Trophoblast cell (in vitro differentiated cells and primary cell): ENCODE measurements at regions not wholly inside any gene's neighbourhood (a gene's known extent, or its start where the extent isn't known, plus 50 kb on each side); places are given as distances from the start of the nearest gene placed in this dataset.

Source experiments
- DNase-seq, 2 donors: peaks; one replicate each; pipeline ENCODE4 v3.0.0-alpha.2; 2016
- H2AFZ ChIP-seq: 2 replicates; pipeline ENCODE4 v1.6.1; 2013; ENCODE audit warnings: low read length, moderate library complexity, mild to moderate bottlenecking; ENCODE audit not compliant: insufficient read depth, poor library complexity
- H2AK5ac ChIP-seq: 2 replicates; pipeline ENCODE4 v1.6.1; 2013; ENCODE audit warnings: mild to moderate bottlenecking, low read length
- H2BK120ac ChIP-seq: 2 replicates; pipeline ENCODE4 v1.6.1; 2013; ENCODE audit warnings: low read length, mild to moderate bottlenecking, moderate library complexity; ENCODE audit not compliant: insufficient read depth, poor library complexity
- H2BK12ac ChIP-seq: 2 replicates; pipeline ENCODE4 v1.6.1; 2013; ENCODE audit warnings: mild to moderate bottlenecking, low read length, moderate library complexity
- H2BK5ac ChIP-seq: 2 replicates; pipeline ENCODE4 v1.6.1; 2013; ENCODE audit warnings: low read length, low read depth, moderate library complexity, mild to moderate bottlenecking; ENCODE audit not compliant: poor library complexity
- H3K14ac ChIP-seq: 2 replicates; pipeline ENCODE4 v1.6.1; 2013; ENCODE audit warnings: mild to moderate bottlenecking, low read length
- H3K18ac ChIP-seq: 2 replicates; pipeline ENCODE4 v1.6.1; 2013; ENCODE audit warnings: mild to moderate bottlenecking, low read length
- H3K23ac ChIP-seq: 2 replicates; pipeline ENCODE4 v1.6.1; 2013; ENCODE audit warnings: low read length
- H3K27ac ChIP-seq: 2 replicates; pipeline ENCODE4 v1.5.1; 2013; ENCODE audit warnings: low read depth, mild to moderate bottlenecking, inconsistent platforms, low read length, moderate library complexity
- H3K27me3 ChIP-seq: 2 replicates; pipeline ENCODE4 v1.6.1; 2013; ENCODE audit warnings: inconsistent platforms, mild to moderate bottlenecking, low read length, moderate library complexity; ENCODE audit not compliant: insufficient read depth
- H3K36me3 ChIP-seq, 2 experiments: 1 replicate in 1 of 2; 2 replicates in 1 of 2; pipeline ENCODE4 v1.6.1; 2013; ENCODE audit warnings: low read length in 2 of 2, mild to moderate bottlenecking in 2 of 2, moderate library complexity in 1 of 2; ENCODE audit not compliant: insufficient read depth in 2 of 2, control insufficient read depth in 1 of 2
- H3K4ac ChIP-seq: 2 replicates; pipeline ENCODE4 v1.6.1; 2013; ENCODE audit warnings: low read depth, mild to moderate bottlenecking, low read length, moderate library complexity
- H3K4me1 ChIP-seq, 2 experiments: 1 replicate in 1 of 2; 2 replicates in 1 of 2; pipeline ENCODE4 v1.6.1; 2013; ENCODE audit warnings: low read length in 2 of 2, mild to moderate bottlenecking in 2 of 2, moderate library complexity in 1 of 2; ENCODE audit not compliant: insufficient read depth in 2 of 2, control insufficient read depth in 1 of 2
- H3K4me2 ChIP-seq: 2 replicates; pipeline ENCODE4 v1.6.1; 2013; ENCODE audit warnings: inconsistent platforms, mild to moderate bottlenecking, low read length, moderate library complexity
- H3K4me3 ChIP-seq: 2 replicates; pipeline ENCODE4 v1.5.1; 2013; ENCODE audit warnings: mild to moderate bottlenecking, low read depth, low read length, inconsistent platforms
- H3K79me1 ChIP-seq: one replicate; pipeline ENCODE4 v1.6.1; 2013; ENCODE audit warnings: low read length
- H3K79me2 ChIP-seq: 2 replicates; pipeline ENCODE4 v1.6.1; 2013; ENCODE audit warnings: low read length, mild to moderate bottlenecking; ENCODE audit not compliant: control insufficient read depth, insufficient read depth, poor library complexity
- H3K9ac ChIP-seq: 2 replicates; pipeline ENCODE4 v1.6.1; 2013; ENCODE audit warnings: mild to moderate bottlenecking, low read length
- H3K9me3 ChIP-seq: 2 replicates; pipeline ENCODE4 v1.6.1; 2013; ENCODE audit warnings: low read depth, mild to moderate bottlenecking, control low read depth, inconsistent platforms, low read length; ENCODE audit not compliant: insufficient read depth
- H4K12ac ChIP-seq: 2 replicates; pipeline ENCODE4 v1.6.1; 2013; ENCODE audit warnings: low read depth, mild to moderate bottlenecking, low read length, moderate library complexity
- H4K8ac ChIP-seq: 2 replicates; pipeline ENCODE4 v1.6.1; 2013; ENCODE audit warnings: low read depth, mild to moderate bottlenecking, low read length, moderate library complexity
- H4K91ac ChIP-seq: one replicate; pipeline ENCODE4 v1.6.1; 2013; ENCODE audit warnings: low read depth, mild to moderate bottlenecking, low read length, moderate library complexity
- WGBS: extraction: QIAGEN DNeasy Blood & Tissue Kit; methylation state at CpG from one replicate; pipeline ENCODE4 v1.1.7; 2013; ENCODE audit warnings: missing lambda C conversion rate; ENCODE audit not compliant: insufficient read length, insufficient coverage; ENCODE audit errors: extremely low coverage; 5-methylcytosine and 5-hydroxymethylcytosine counted together

- Histone ChIP-seq H3K79me2 (peaks cover 17% of the 10 kb centered on the region), H3K27ac (no peak overlapping the region), H3K79me1 (peaks cover 16% of the 10 kb centered on the region), H3K9ac (no peak overlapping the region), H2BK12ac (no peak overlapping the region), H3K36me3 (peaks cover 15 to 16% of the 10 kb centered on the region in 2 experiments), H3K18ac (peak overlapping the region; percentile 31), H3K4ac (peak overlapping the region; percentile 28), H2BK5ac (no peak overlapping the region), H3K4me1 (peaks cover 31 to 44% of the 10 kb centered on the region in 2 experiments), H3K9me3 (no peaks in the 10 kb centered on the region), H2BK120ac (no peak overlapping the region), H3K4me3 (no peak overlapping the region), H3K4me2 (no peak overlapping the region), H4K12ac (no peak overlapping the region), H3K14ac (no peak overlapping the region), H3K27me3 (no peaks in the 10 kb centered on the region), H3K23ac (no peak overlapping the region), H2AK5ac (no peak overlapping the region), H4K8ac (no peak overlapping the region), H4K91ac (no peak overlapping the region), H2AFZ (no peak overlapping the region)
- no CpG with 5 or more reads among the region's 7 CpGs for WGBS
- peak in 1 of 2 donors; percentile 32 for DNase-seq
Measured at GRCh38 chr12:124497658-124498057, 69.8 kb downstream of the NCOR2 start.

GRCh38 chr12:124497039-124497438 lies 70.4 kb downstream of the NCOR2 start:
- no peak overlapping the region for H2BK5ac ChIP-seq
- H2BK120ac ChIP-seq = no peak overlapping the region
- no peak overlapping the region for H3K23ac ChIP-seq
- H3K79me1 ChIP-seq = peaks cover 16% of the 10 kb centered on the region
- peak overlapping the region; percentile 22 for H3K18ac ChIP-seq
- peaks cover 18 to 19% of the 10 kb centered on the region in 2 experiments for H3K36me3 ChIP-seq
- H3K4me1 ChIP-seq = peaks cover 31 to 44% of the 10 kb centered on the region in 2 experiments
- no peak overlapping the region for H3K4me2 ChIP-seq
- peak in 1 of 2 donors; percentile 9 for DNase-seq
- no peak overlapping the region for H2AK5ac ChIP-seq
- H3K9me3 ChIP-seq = no peaks in the 10 kb centered on the region
- H3K14ac ChIP-seq = no peak overlapping the region
- no peak overlapping the region for H2BK12ac ChIP-seq
- H3K27ac ChIP-seq = no peak overlapping the region
- peak overlapping the region; percentile 42 for H3K4ac ChIP-seq
- WGBS = no CpG with 5 or more reads among the region's 13 CpGs
- no peaks in the 10 kb centered on the region for H3K27me3 ChIP-seq
- no peak overlapping the region for H4K8ac ChIP-seq
- H4K12ac ChIP-seq = no peak overlapping the region
- H3K79me2 ChIP-seq = peaks cover 17% of the 10 kb centered on the region
- no peak overlapping the region for H4K91ac ChIP-seq
- no peak overlapping the region for H3K4me3 ChIP-seq
- no peak overlapping the region for H2AFZ ChIP-seq
- H3K9ac ChIP-seq = no peak overlapping the region

- no peak overlapping the region for H3K27ac ChIP-seq
- no peak overlapping the region for H4K12ac ChIP-seq
- no peak overlapping the region for H2BK12ac ChIP-seq
- no peak overlapping the region for H4K8ac ChIP-seq
- H2BK5ac ChIP-seq = no peak overlapping the region
- no CpG with 5 or more reads among the region's 3 CpGs for WGBS
- no peak overlapping the region for H3K23ac ChIP-seq
- peaks cover 21 to 23% of the 10 kb centered on the region in 2 experiments for H3K36me3 ChIP-seq
- H2AFZ ChIP-seq = no peak overlapping the region
- no peaks in the 10 kb centered on the region for H3K9me3 ChIP-seq
- peaks cover 31 to 44% of the 10 kb centered on the region in 2 experiments for H3K4me1 ChIP-seq
- no peak overlapping the region for H2AK5ac ChIP-seq
- no peak overlapping the region for H2BK120ac ChIP-seq
- H3K4ac ChIP-seq = peak overlapping the region; percentile 42
- H3K79me1 ChIP-seq = peaks cover 16% of the 10 kb centered on the region
- no peak overlapping the region for H3K9ac ChIP-seq
- H3K4me2 ChIP-seq = no peak overlapping the region
- H4K91ac ChIP-seq = no peak overlapping the region
- H3K4me3 ChIP-seq = no peak overlapping the region
- H3K27me3 ChIP-seq = no peaks in the 10 kb centered on the region
- H3K79me2 ChIP-seq = peaks cover 17% of the 10 kb centered on the region
- DNase-seq = no peak
- H3K14ac ChIP-seq = no peak overlapping the region
- peak overlapping the region; percentile 22 for H3K18ac ChIP-seq
Measured at GRCh38 chr12:124496584-124496983, 70.8 kb downstream of the NCOR2 start.

- Histone ChIP-seq H2BK12ac (no peak overlapping the region), H3K36me3 (peaks cover 21 to 27% of the 10 kb centered on the region in 2 experiments), H3K79me2 (peaks cover 17% of the 10 kb centered on the region), H2AK5ac (no peak overlapping the region), H3K27me3 (no peaks in the 10 kb centered on the region), H3K23ac (no peak overlapping the region), H3K4me2 (no peak overlapping the region), H3K27ac (no peak overlapping the region), H3K4me1 (peaks cover 23 to 35% of the 10 kb centered on the region in 2 experiments), H4K12ac (no peak overlapping the region), H2BK5ac (no peak overlapping the region), H2BK120ac (no peak overlapping the region), H3K9ac (no peak overlapping the region), H3K18ac (no peak overlapping the region), H2AFZ (no peak overlapping the region), H3K14ac (no peak overlapping the region), H3K9me3 (no peaks in the 10 kb centered on the region), H4K8ac (no peak overlapping the region), H3K4ac (no peak overlapping the region), H3K4me3 (no peak overlapping the region), H3K79me1 (peaks cover 9% of the 10 kb centered on the region), H4K91ac (no peak overlapping the region)
- WGBS = no CpG with 5 or more reads among the region's 28 CpGs
- no peak for DNase-seq
Measured at GRCh38 chr12:124495194-124495983, 72.0 kb downstream of the NCOR2 start.
